Mesothelial cell of epicardium (in vitro differentiated cells): ENCODE measurements at regions not wholly inside any gene's neighbourhood (a gene's known extent, or its start where the extent isn't known, plus 50 kb on each side); places are given as distances from the start of the nearest gene placed in this dataset.
A peak's percentile ranks its signal among the peaks of the same experiment; 100 is the strongest.

ENCODE experiments used
- DNase-seq, 2 experiments: peaks; one replicate each; pipeline ENCODE4 v3.0.0; 2021; ENCODE audit warnings: low spot score in 2 of 2; ENCODE audit not compliant: unreplicated experiment in 2 of 2
- H3K27ac Mint-ChIP-seq: 2 replicates; pipeline ENCODE4 v1.8.0; 2021; ENCODE audit warnings: mixed read lengths
- H3K27me3 Mint-ChIP-seq: 2 replicates; pipeline ENCODE4 v1.8.0; 2021; ENCODE audit warnings: low read depth, mixed read lengths
- H3K36me3 Mint-ChIP-seq: 2 replicates; pipeline ENCODE4 v1.8.0; 2021; ENCODE audit warnings: mixed read lengths
- H3K4me1 Mint-ChIP-seq: 2 replicates; pipeline ENCODE4 v1.8.0; 2021; ENCODE audit warnings: mixed read lengths
- H3K4me3 Mint-ChIP-seq: 2 replicates; pipeline ENCODE4 v1.8.0; 2021; ENCODE audit warnings: mild to moderate bottlenecking, moderate library complexity, mixed read lengths
- H3K9me3 Mint-ChIP-seq: 2 replicates; pipeline ENCODE4 v1.8.0; 2021; ENCODE audit warnings: mixed read lengths
- TF ChIP-seq, protein P1 (sequence below): fragments of 200-600 bp; sonication (generic); IDR thresholded peaks from one replicate; pipeline ENCODE4 v1.5.0; 2021; ENCODE audit warnings: antibody characterized with exemption; ENCODE audit not compliant: unreplicated experiment

DNA sequence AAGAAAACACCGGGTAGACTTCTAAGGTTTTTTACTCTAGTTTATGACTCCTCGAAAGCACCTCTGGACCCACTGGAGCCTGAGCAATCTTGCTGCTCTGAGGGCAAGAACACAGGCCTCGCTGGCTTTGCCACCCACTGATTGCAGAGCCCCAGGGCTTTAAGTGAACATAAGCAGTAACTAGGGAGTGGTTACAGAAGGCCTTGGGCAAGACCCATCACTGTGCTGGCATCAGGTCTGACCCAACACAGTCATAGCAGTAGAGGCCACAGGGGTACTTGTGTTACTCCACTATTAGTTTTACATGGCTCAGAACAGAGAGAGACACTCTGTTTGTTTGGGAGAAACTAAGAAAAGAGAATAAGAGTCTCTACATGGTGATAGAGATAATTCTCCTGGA, 684.5 kb downstream of the FAM181B start:
- DNase-seq, result no peak
- Mint-ChIP-seq H3K27ac (no peak overlapping the region), H3K4me1 (no peaks in the 10 kb centered on the region), H3K9me3 (peaks cover 40% of the 10 kb centered on the region), H3K27me3 (no peaks in the 10 kb centered on the region), H3K36me3 (peaks cover 3% of the 10 kb centered on the region), H3K4me3 (no peak overlapping the region)
- TF ChIP-seq, protein P1, sequence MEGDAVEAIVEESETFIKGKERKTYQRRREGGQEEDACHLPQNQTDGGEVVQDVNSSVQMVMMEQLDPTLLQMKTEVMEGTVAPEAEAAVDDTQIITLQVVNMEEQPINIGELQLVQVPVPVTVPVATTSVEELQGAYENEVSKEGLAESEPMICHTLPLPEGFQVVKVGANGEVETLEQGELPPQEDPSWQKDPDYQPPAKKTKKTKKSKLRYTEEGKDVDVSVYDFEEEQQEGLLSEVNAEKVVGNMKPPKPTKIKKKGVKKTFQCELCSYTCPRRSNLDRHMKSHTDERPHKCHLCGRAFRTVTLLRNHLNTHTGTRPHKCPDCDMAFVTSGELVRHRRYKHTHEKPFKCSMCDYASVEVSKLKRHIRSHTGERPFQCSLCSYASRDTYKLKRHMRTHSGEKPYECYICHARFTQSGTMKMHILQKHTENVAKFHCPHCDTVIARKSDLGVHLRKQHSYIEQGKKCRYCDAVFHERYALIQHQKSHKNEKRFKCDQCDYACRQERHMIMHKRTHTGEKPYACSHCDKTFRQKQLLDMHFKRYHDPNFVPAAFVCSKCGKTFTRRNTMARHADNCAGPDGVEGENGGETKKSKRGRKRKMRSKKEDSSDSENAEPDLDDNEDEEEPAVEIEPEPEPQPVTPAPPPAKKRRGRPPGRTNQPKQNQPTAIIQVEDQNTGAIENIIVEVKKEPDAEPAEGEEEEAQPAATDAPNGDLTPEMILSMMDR, result no peak

DNA sequence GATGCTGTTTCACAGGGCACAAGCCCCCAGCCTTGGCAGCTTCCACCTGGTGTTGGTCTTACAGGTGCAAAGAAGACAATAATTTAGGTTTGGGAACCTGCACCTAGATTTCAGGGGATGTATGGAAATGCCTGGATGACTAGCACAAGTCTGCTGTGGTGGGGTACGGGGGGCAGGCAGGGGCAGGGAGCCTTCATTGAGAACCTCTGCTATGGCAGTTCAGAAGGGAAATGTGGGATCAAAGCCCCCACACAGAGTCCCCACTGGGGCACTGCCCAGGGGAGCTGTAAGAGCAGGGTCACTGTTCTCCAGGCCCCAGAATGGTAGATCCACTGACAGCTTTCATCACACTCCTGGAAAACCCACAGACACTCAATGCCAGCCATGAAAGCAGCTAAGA, 686.5 kb downstream of the FAM181B start:
- Mint-ChIP-seq H3K36me3 (peaks cover 3% of the 10 kb centered on the region), H3K27me3 (no peaks in the 10 kb centered on the region)

DNA sequence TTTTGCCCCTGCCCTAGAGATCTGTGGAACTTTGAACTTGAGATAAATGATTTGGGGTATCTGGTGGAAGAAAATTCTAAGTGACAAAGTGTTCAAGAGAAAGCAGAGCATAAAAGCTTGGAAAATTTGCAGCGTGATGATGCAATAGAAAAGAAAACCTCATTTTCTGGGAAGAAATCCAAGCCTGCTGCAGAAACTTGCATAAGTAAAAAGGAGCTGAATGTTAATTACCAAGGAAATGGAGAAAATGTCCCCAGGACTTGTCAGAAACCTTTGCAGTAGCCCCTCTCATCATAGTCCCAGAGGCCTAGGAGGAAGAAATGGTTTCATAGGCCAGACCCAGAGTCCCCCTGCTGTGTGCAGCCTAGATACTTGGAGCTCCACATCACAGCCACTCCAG, 686.9 kb downstream of the FAM181B start:
- Mint-ChIP-seq H3K4me1 (peaks cover 6% of the 10 kb centered on the region), H3K9me3 (peaks cover 23% of the 10 kb centered on the region), H3K27ac (no peak overlapping the region), H3K36me3 (peaks cover 3% of the 10 kb centered on the region), H3K27me3 (no peaks in the 10 kb centered on the region), H3K4me3 (no peak overlapping the region)
- DNase-seq, result no peak
- TF ChIP-seq, protein P1, result no peak

More for the DNA sequence above, 686.5 kb downstream of the FAM181B start:
- H3K4me3 Mint-ChIP-seq, result no peak overlapping the region
- H3K4me1 Mint-ChIP-seq, result peaks cover 6% of the 10 kb centered on the region
- no peak for DNase-seq
- TF ChIP-seq, protein P1, result no peak
- no peak overlapping the region for H3K27ac Mint-ChIP-seq
- peaks cover 27% of the 10 kb centered on the region for H3K9me3 Mint-ChIP-seq

DNA sequence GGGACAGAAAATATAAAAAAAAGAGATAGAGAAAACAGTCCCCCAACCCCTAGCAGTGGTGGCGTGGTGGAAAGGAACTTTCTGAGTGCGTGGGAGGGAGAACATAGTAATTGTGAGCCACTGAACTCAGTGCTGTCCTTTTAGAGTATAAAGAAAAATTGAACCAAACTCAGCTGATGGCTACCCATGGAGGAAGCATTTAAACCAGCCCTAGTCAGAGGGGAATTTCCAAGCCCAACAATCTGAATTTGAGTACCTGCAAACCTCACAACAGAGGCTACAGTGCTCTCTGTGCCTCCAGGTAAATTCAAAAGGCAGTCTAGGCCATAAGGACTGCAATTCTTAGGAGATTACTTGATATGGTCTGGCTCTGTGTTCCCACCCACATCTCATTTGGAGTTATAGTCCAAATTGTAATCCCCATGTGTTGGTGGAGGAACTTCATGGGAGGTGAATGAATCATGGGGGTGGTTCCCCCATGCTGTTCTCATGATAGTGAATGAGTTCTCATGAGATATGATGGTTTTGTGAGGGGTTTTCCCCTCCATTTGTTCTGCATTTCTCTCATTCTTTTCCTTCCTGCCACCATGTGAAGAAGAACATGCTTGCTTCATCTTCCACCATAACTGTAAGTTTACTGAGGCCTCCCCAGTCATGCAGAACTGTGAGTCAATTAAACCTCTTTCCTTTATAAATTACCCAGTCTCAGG, 687.8 kb downstream of the FAM181B start:
- H3K4me3 Mint-ChIP-seq, result no peak overlapping the region
- H3K9me3 Mint-ChIP-seq, result peaks cover 15% of the 10 kb centered on the region
- H3K4me1 Mint-ChIP-seq, result peaks cover 6% of the 10 kb centered on the region
- peaks cover 3% of the 10 kb centered on the region for H3K36me3 Mint-ChIP-seq
- TF ChIP-seq, protein P1, result no peak
- no peaks in the 10 kb centered on the region for H3K27me3 Mint-ChIP-seq
- DNase-seq, result no peak
- H3K27ac Mint-ChIP-seq, result no peak overlapping the region

DNA sequence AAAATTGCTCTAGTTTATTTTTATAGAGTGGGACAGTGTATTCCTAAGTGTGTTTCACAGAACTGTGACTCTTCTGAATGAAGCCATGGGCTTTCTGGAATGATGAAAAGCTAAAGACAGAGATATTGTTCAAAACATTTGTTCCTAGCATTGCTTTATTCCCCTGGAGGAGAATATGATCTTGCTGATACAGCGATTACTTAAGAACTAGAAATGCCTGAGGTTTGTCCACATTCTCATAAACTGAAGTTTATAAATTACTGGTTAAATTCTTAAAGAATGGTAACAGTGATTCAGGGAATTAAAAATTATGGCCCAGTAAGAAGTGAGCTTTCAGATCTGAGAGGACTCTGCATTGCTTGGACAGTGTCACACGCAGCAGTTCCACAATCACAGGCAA, 690.3 kb downstream of the FAM181B start:
- DNase-seq, result no peak
- Mint-ChIP-seq H3K27ac (peak overlapping the region; percentile 8), H3K27me3 (no peaks in the 10 kb centered on the region), H3K4me3 (no peak overlapping the region), H3K36me3 (no peaks in the 10 kb centered on the region), H3K9me3 (no peaks in the 10 kb centered on the region), H3K4me1 (peaks cover 6% of the 10 kb centered on the region)
- TF ChIP-seq, protein P1, result no peak
